Jurkat, Clone E6-1 (cell line): ENCODE measurements at regions not wholly inside any gene's neighbourhood (a gene's known extent, or its start where the extent isn't known, plus 50 kb on each side); places are given as distances from the start of the nearest gene placed in this dataset.
"Not testable (repeated sequence)": the region's sequence is repeated elsewhere in the genome, so short reads cannot be mapped to it uniquely, and the experiment has no call there.

Source experiments
- DNase-seq: peaks from one replicate; pipeline ENCODE4 v3.0.0-alpha.2; 2011; ENCODE audit warnings: low read depth, low spot score
- H3K4me3 ChIP-seq: 2 replicates; pipeline ENCODE4 v1.5.1; 2011; ENCODE audit warnings: mild to moderate bottlenecking, low read length, control low read depth, moderate library complexity

DNA sequence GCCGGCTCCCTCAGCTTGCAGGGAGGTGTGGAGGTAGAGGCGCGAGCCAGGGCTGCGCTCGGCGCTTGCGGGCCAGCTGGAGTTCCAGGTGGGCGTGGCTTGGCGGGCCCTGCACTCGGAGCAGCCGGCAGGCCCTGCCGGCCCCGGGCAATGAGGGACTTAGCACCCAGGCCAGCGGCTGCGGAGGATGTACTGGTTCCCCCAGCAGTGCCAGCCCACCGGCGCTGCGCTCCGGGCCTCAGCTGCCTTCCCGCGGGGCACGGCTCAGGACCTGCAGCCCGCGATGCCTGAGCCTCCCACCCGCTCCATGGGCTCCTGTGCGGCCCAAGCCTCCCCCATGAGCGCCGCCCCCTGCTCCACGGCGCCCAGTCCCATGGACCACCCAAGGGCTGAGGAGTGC, 1293.6 kb upstream of the NXPH2 start:
- DNase-seq, H3K4me3 ChIP-seq: not testable (repeated sequence)

DNA sequence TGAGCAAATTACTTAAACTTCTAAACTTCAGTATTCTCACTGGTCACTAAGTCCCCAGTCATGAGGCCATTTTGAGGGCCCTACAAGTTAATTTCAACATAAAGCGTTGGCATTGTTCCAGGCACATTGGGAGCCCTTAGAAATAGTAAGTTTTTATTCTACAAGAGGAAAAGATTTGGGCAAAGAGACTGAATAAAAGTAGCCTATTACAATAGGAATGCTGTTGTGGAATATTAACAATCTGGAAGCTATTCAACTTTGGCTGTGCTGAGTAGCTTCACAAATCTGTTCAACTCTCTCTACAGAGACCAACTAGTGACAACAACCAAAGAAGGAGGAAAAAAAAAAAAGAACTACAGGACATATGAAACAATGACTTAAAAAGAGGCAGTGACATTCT, 1287.5 kb upstream of the NXPH2 start:
- H3K4me3 ChIP-seq: no peak overlapping the region
- DNase-seq: no peak

DNA sequence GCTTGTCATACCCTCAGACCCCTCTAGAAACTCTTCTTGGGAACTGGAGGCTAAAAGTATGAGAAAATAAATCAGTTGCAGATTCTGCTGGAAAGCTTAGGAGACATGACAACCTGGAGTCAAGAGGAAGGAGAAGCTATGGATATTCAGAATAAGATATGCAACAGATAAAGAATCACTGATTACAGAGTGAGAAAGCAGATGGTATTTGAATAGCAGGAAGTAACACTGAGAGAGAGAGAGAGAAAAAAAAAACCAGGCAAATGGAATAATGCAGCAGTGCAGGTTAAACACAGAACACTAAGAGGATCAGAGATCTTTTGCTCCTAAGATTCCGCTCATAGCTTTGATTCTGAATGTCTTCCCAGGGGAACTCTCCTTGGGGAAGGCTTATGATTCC, 1284.1 kb upstream of the NXPH2 start:
- no peak for DNase-seq
- no peak overlapping the region for H3K4me3 ChIP-seq

DNA sequence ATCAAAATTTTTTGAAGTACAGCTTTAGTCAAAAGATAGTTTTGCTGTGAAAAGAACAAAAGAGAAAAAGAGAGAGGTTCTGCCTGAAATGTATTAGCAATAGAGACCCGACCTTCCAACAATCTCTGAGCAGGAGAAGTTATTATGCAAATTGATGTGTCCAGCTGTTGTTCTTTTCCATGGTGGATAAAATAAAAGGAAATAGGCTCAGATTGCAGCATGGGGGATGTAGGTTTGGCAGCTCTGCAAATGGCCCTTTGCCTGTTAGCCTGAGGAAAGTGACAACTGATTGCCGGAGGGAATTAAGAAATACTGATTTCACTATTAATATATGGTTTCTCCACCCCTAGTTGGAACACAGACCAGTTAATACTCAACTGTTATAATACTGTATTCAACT, 1283.2 kb upstream of the NXPH2 start:
- no peak for DNase-seq

DNA sequence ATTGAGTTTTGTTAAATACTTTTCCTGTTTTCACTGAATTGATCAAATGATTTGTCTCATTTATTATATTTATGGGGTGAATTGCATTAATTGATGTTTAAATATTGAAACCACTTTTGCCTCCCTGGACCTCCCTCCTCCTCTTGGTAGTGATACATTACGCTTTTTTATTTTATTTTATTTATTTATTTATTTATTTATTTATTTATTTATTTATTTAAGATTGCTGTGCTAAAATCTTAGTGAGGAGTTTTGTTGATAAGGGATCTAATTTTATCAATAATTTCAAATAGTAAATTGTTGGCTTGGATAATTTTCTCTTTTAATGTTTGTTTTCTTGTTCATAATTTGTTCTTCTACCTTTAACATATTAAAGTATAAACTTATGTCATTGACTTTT, 1281.0 kb upstream of the NXPH2 start:
- no peak for DNase-seq
- H3K4me3 ChIP-seq: no peak overlapping the region

More for the DNA sequence above, 1283.2 kb upstream of the NXPH2 start:
- no peak overlapping the region for H3K4me3 ChIP-seq

DNA sequence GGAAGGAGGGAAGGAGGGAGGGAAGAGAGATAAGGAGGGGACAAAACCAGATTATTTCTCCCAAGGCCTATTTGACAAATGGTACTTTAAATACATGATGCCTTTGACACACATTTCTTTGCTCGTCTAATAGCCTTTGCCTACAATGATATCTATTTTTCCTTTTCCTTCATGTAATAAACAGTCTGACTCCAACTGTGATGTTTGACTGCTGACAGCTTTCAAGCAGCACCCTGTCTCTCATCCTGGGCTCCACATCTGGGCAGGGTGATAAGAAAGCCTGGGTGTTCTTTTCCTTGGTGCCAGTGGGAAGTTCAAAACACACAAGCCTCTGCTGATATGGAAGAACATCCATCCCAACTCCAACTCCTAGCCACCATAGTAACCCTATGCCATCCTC, 1277.7 kb upstream of the NXPH2 start:
- no peak overlapping the region for H3K4me3 ChIP-seq
- DNase-seq: no peak

DNA sequence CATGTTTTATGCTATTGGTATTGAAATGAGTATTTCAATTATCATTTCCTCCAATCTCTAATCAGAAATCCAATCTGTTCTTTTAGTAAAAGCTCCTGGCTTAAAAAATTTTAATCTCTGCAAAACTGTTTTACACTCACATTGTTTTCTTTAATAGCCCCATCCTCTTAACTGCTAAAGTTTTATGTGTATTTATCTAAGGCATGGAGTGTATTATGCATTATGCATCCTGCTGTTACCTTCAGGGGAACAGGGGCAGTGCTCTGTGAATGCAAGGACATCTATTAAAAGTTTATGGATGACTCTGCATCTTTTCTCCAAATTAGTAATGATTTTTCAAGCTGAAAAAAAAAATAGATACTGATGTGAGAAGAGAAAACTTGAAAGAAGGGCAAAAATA, 1261.6 kb upstream of the NXPH2 start:
- no peak for DNase-seq
- H3K4me3 ChIP-seq: no peak overlapping the region

DNA sequence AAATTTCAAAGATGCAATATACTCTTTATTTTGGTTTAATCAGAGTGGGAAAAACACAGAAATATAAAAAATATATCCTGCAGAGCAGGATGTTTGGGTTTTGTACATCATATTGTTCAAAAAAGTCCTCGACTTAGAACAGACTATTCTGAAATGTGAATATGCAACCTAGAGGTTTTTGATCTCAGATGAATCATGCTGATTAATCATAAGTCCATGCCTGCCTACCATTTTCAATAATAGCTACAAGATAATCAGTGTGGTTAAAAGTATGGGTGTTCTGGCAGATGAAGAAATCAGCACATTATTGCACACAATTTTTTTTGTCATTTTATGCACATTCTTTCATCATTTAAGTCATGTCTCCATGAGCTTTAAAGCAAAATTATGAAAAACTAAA, 1261.0 kb upstream of the NXPH2 start:
- H3K4me3 ChIP-seq: no peak overlapping the region
- no peak for DNase-seq

DNA sequence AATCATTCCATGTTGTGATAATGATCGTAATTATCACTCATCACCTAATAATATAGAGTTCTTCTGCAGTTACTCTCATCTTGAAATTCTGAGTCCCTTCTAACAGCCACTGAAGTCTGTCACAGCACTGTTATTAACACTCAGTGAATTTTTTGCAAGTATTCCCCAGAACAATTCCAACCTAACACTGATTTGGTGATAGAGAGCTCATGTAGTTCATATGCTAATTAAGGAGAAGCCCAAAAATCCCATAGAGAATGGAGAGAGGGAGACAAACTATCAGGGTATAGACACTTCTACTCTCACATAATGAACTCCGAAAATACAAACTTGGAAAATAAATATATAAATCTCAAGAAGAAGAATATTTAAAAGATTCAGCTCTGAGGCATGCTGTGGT, 1253.4 kb upstream of the NXPH2 start:
- H3K4me3 ChIP-seq: no peak overlapping the region
- no peak for DNase-seq

DNA sequence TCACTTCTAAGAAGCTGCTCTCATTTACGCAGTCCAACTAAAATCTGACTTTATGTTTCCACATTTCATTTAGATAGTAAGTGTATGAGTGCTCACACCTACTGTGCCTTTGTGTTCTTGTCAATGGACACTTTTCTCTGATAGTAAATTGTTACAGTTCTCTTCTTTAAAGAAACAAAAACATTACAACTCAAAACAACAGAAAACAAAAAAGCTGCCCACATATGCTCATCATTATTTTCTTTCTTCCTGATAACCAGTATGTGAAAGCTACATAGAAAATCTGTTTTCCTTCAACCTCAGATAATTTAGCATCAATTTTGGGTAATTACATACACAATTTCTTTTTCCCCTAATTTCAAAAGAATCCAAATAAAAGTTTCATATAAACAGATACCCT, 1247.8 kb upstream of the NXPH2 start:
- no peak for DNase-seq
- H3K4me3 ChIP-seq: no peak overlapping the region

DNA sequence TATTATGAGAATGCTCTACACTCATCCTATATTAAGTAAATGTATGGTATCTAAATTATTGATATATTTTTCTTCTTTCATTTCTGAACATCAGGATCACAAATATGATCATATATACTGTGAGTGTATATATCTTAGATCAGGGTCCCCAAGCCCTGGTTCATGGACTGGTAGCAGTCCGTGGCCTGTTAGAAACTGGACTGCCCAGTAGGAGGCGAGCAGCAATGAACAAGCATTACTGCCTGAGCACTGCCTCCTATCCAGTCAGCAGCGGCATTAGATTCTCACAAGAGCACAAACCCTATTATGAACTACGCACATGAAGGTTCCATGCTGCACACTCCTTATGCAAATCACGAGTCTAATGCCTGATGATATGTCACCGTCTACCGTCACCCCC, 1247.1 kb upstream of the NXPH2 start:
- no peak overlapping the region for H3K4me3 ChIP-seq
- no peak for DNase-seq

DNA sequence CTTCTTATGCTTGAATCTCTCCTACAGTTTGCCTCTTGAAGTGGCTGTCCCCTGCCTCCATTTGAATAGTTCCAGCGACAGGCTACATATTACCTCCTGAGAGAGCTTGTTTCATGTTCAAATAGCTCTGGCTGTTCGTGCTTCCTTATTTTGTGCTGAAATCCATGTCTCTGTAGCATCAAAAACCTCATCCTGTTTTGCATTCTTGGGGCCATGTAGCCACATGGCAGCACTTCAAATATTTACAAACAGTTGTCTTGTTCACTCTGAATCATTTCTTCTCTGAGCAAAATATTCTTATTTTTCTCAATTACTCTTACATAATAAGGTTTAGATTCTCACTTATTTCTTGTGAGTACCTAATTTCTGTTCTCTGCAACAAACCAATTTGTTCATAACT, 1243.1 kb upstream of the NXPH2 start:
- no peak for DNase-seq
- H3K4me3 ChIP-seq: no peak overlapping the region

DNA sequence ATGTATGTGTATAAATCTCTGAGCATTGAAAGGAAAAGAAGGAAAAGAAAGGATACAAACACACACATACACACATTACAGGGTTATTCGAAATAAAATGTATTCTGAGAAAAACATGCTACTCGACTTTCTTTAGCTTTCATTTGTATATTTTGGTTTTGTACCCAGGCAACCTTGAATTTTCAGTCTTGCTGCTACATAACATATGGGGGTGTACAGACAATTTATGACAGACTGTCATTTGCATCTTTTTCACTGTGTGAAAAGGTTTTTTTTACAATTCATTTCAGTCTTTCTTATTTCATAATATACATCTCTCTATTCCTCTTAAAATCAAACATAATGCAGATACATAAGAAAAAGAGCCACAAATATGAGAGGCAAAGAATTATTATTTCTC, 1238.4 kb upstream of the NXPH2 start:
- DNase-seq: no peak
- H3K4me3 ChIP-seq: no peak overlapping the region

DNA sequence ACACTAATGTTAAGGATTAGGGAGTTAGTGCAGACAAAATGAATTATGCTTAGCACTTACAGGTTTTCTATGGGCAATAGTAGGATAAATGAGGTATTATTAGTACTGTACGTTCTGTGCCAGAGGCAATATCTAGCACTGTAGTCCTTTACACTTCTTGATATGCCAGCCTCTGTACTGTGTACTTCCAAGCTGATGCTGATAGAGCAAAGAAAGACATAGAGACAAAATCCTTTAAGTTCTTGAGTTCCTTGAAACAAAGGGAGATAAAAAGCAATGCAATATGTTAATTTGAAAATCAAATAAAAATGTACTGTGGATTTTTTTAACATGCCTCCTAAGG, 1234.0 kb upstream of the NXPH2 start:
- H3K4me3 ChIP-seq: no peak overlapping the region
- DNase-seq: no peak

DNA sequence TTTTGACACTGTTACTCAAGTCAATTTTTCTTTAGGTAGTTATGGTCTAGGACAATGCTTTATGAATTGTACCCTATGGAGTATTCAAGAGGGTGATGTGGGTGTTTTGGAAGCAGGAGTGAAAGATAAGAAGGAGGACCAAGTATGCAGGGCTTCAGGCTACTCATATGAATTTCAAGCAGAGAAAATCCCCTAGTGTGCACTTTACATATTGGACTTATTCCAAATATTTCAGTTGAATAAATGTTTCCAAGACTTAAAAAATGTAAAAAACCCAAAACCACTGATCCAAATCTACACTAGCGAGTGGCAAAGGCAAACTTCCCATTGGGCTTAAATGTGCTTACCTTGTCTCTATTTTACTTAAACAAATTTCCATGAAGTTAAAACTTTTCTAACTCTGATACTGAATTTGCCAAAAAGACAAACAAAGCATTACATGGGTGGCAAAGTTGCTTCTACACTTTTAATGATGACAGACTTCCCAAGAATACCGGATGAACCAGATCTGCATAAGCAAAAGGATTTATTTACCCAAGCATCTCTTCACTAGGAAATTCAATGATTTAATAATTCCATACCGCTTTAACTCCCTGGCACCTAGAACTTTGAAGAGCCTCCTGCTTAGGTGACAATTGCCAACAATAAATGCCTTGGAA, 1233.5 kb upstream of the NXPH2 start:
- H3K4me3 ChIP-seq: no peak overlapping the region
- no peak for DNase-seq

DNA sequence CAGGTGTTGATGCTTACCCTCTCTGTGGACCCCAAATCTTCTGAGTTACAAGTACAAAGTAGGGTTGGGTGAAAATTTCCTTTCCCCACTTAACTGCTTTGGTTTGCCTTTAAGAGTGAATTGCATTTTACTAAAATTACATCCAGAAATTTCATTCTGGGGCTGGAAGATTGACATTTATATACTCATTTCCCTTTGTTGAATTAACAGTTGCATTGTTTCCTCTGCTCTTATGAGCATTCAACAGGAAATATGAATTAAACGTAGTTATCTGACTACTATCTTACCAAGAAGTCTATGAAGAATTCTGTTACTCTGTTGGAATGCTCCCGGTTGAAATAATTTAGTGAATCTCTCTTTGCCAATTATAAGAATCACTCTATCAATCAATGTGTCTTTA, 1231.1 kb upstream of the NXPH2 start:
- no peak for DNase-seq
- no peak overlapping the region for H3K4me3 ChIP-seq

DNA sequence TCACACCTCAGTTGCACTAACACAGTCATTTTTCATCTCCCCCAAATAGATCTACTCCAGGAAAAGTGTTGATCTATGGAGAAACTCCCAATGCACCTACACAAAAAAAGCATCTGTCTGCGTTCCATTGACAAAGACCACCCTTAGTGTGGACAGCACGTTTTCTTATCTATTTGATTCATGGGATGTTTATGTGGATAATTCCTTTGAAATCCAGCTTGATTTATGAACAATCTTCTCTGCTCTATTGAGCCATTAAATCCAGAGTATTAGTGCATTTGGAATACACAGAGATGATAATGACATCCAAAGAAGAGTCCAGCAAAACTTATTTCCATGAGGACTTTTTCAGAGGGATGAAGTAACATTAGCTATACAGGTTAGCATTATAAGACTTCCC, 1221.9 kb upstream of the NXPH2 start:
- no peak for DNase-seq

DNA sequence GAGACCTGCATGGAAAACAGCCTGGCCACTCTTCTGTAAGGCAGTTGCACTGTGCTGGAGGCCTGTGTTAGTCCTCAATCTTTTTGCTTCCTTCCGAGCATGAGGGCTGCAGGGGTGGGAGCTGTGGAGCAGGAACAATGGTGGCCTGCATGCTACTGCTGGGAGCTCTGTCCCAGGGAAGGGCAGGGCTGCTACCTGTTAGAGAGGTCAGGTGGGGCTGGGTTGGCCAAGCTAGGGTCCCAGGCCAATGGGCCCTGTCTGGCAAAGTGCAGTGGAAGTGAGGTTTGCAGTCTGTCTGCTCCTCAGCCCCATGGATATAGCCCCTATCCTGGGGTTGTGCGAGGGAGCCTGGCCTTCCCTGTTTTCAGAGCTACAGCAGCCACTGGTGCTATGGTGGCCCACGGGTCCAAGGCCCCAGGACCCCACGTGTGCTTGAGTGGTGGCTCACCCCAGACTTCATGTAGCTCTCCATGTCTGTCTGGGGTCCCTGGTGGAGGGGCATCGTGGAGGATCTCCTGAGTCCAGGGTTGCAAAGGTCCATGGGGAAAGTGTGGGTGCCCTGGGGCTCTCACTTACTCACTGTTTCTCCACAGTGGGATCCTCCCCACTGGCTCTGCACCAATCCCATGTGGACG, 1212.6 kb upstream of the NXPH2 start:
- H3K4me3 ChIP-seq: no peak overlapping the region
- DNase-seq: no peak

More for the DNA sequence above, 1221.9 kb upstream of the NXPH2 start:
- no peak overlapping the region for H3K4me3 ChIP-seq

DNA sequence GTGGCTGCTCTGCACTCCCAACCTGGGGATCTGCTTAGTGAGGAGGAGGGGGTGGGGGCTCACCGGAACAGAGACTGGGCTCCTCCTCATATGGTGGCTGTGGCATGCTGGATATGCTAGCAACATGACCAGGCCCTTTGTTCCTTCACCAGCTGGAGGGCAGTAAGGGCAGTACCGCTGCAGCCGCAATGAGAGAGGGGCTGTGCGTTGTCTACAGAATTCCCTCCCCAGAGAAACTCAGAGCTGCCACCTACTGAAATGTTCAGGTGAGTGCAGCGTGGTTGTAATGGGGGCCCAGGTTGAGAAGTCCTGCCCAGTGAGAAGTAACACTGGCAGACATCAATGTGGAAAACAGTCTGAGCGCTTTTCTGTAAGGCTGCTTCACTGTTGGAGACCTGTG, 1211.9 kb upstream of the NXPH2 start:
- no peak overlapping the region for H3K4me3 ChIP-seq
- DNase-seq: no peak

DNA sequence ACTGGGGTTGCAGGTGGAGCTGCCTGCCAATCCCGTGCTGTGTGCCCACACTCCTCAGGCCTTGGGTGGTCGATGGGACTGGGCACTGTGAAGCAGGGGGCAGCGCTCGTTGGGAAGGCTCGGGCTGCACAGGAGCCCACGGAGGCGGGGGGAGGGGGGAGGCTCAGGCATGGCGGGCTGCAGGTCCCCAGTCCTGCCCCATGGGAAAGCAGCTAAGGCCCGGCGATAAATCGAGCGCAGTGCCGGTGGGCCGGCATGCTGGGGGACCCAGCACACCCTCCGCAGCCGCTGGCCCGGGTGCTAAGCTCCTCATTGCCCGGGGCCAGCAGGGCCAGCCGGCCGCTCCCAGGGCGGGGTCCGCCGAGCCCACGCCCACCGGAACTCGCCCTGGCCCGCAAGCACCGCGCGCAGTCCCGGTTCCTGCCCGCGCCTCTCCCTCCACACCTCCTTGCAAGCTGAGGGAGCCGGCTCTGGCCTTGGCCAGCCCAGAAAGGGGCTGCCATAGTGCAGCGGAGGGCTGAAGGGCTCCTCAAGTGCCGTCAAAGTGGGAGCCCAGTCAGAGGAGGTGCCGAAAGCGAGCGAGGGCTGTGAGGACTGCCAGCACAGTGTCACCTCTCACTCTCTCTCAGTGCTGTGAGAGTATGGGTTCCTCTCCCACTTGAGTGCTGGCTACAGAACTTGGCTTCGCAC, 1210.6 kb upstream of the NXPH2 start:
- no peak for DNase-seq
- H3K4me3 ChIP-seq: no peak overlapping the region

DNA sequence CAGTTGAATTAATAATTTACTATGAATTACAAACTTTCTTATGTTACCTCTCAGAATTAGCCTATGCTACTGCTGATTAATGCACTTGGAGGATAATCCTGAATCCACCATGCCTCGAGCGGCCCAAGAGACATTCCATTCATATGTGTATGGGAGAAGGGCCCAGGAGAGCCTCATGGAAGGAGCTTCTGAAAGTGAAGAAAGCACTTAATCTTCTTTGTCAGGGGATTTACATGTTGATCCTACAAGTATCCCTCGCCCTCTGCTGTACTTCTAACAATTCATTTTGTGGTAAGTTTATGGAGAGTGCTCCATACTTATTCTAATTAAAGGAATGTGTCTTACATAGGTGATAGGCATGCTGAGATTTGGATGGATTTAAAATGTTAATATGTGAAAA, 1189.1 kb upstream of the NXPH2 start:
- H3K4me3 ChIP-seq: no peak overlapping the region
- no peak for DNase-seq
